GM12872 (cell line): ENCODE measurements at regions not wholly inside any gene's neighbourhood (a gene's known extent, or its start where the extent isn't known, plus 50 kb on each side); places are given as distances from the start of the nearest gene placed in this dataset.

Experiments used
- CTCF ChIP-seq: IDR thresholded peaks from 3 replicates; pipeline ENCODE4 v1.5.1; 2011; ENCODE audit warnings: low read depth, mild to moderate bottlenecking, low read length, moderate library complexity; ENCODE audit not compliant: insufficient read depth

GRCh38 chr4:188663369-188663768 is 524.1 kb downstream of the TRIML1 start:
- no peak for TF ChIP-seq CTCF

- TF ChIP-seq CTCF = no peak
These were observed 526.5 kb downstream of the TRIML1 start for GRCh38 chr4:188665491-188666457.

GRCh38 chr4:188680004-188680666 is 540.9 kb downstream of the TRIML1 start:
- TF ChIP-seq CTCF = no peak

- no peak for TF ChIP-seq CTCF
These were observed 541.4 kb downstream of the TRIML1 start for GRCh38 chr4:188680667-188681063.

GRCh38 chr4:188682321-188682720 is 543.1 kb downstream of the TRIML1 start:
- no peak for TF ChIP-seq CTCF

GRCh38 chr4:188683571-188683970 is 544.3 kb downstream of the TRIML1 start:
- no peak for TF ChIP-seq CTCF

- TF ChIP-seq CTCF = no peak
These were observed 549.7 kb downstream of the TRIML1 start for GRCh38 chr4:188688956-188689355.
